ENCODE measurements at regions not wholly inside any gene's neighbourhood (a gene's known extent, or its start where the extent isn't known, plus 50 kb on each side); places are given as distances from the start of the nearest gene placed in this dataset.

- TF ChIP-seq CTCF (IDR thresholded peaks at IDR 0.05): no peak
- Histone ChIP-seq H3K9me3 (no peaks in the 10 kb centered on the region), H3K4me3 (no peak overlapping the region), H3K4me1 (ENCODE audit: low read depth) (no peaks in the 10 kb centered on the region), H3K36me3 (ENCODE audit: low read depth) (no peaks in the 10 kb centered on the region)
- ATAC-seq: no peak
- DNase-seq: no peak
- intact Hi-C loops (cut with DNase I, micrococcal nuclease): no loop called here
Observed at GRCh38 chrX:117689956-117690355, 426.7 kb downstream of the KLHL13 start.

GRCh38 chrX:117680286-117680685 lies 436.3 kb downstream of the KLHL13 start:
- ATAC-seq: no peak

GRCh38 chrX:117653396-117653795 lies 463.2 kb downstream of the KLHL13 start:
- Histone ChIP-seq H3K4me1 (ENCODE audit: low read depth) (no peaks in the 10 kb centered on the region), H3K9me3 (no peaks in the 10 kb centered on the region), H3K4me3 (no peak overlapping the region), H3K36me3 (ENCODE audit: low read depth) (no peaks in the 10 kb centered on the region)
- ATAC-seq: no peak
- DNase-seq: no peak
- no peak for TF ChIP-seq CTCF (IDR thresholded peaks at IDR 0.05)
- intact Hi-C loops (cut with DNase I, micrococcal nuclease): no loop called here

More at GRCh38 chrX:117680286-117680685, 436.3 kb downstream of the KLHL13 start:
- Histone ChIP-seq H3K4me1 (ENCODE audit: low read depth) (no peaks in the 10 kb centered on the region), H3K4me3 (no peak overlapping the region), H3K36me3 (ENCODE audit: low read depth) (no peaks in the 10 kb centered on the region), H3K9me3 (no peaks in the 10 kb centered on the region)
- TF ChIP-seq CTCF (IDR thresholded peaks at IDR 0.05): no peak
- intact Hi-C loops (cut with DNase I, micrococcal nuclease): no loop called here
- no peak for DNase-seq

- Histone ChIP-seq H3K9me3 (no peaks in the 10 kb centered on the region), H3K4me1 (ENCODE audit: low read depth) (no peaks in the 10 kb centered on the region), H3K4me3 (no peak overlapping the region), H3K36me3 (ENCODE audit: low read depth) (no peaks in the 10 kb centered on the region)
- intact Hi-C loops (cut with DNase I, micrococcal nuclease): no loop called here
- DNase-seq: no peak
- no peak for TF ChIP-seq CTCF (IDR thresholded peaks at IDR 0.05)
- ATAC-seq: no peak
Observed at GRCh38 chrX:117645639-117646038, 471.0 kb downstream of the KLHL13 start.

GRCh38 chrX:117641913-117642656 lies 474.5 kb downstream of the KLHL13 start:
- DNase-seq: no peak
- TF ChIP-seq CTCF (IDR thresholded peaks at IDR 0.05): no peak
- Histone ChIP-seq H3K4me1 (ENCODE audit: low read depth) (no peaks in the 10 kb centered on the region), H3K36me3 (ENCODE audit: low read depth) (no peaks in the 10 kb centered on the region), H3K4me3 (no peak overlapping the region), H3K9me3 (no peaks in the 10 kb centered on the region)
- no peak for ATAC-seq
- intact Hi-C loops (cut with DNase I, micrococcal nuclease): no loop called here

Data from mucosa of descending colon (tissue), 3 donors.